LNCAP (cell line): ENCODE measurements at regions not wholly inside any gene's neighbourhood (a gene's known extent, or its start where the extent isn't known, plus 50 kb on each side); places are given as distances from the start of the nearest gene placed in this dataset.

Experiments
- TF ChIP-seq, protein P1 (sequence below): fragments of 450-650 bp; IDR thresholded peaks from 2 replicates; pipeline ENCODE4 v1.5.1; 2017; ENCODE audit warnings: mild to moderate bottlenecking

DNA sequence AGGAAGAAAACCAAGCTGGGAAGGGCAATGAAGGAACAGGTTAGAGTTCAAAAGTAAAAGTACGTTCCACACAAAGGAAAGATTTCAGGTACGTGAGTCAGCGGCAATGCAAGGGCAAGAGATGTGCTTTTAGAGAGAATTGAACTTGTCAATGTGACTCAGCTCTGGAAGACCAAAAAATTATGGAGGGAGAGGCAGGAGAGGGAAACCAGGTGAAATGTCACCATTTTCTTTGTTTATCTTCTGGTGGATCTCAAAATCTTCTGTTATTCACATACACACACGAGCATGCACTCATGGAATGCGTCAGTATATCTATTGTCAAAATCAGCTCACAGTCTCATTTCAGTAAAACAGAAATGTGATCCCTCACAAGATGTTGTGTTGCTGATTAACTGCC lies 148.8 kb upstream of the RFX3 start:
- TF ChIP-seq, protein P1, sequence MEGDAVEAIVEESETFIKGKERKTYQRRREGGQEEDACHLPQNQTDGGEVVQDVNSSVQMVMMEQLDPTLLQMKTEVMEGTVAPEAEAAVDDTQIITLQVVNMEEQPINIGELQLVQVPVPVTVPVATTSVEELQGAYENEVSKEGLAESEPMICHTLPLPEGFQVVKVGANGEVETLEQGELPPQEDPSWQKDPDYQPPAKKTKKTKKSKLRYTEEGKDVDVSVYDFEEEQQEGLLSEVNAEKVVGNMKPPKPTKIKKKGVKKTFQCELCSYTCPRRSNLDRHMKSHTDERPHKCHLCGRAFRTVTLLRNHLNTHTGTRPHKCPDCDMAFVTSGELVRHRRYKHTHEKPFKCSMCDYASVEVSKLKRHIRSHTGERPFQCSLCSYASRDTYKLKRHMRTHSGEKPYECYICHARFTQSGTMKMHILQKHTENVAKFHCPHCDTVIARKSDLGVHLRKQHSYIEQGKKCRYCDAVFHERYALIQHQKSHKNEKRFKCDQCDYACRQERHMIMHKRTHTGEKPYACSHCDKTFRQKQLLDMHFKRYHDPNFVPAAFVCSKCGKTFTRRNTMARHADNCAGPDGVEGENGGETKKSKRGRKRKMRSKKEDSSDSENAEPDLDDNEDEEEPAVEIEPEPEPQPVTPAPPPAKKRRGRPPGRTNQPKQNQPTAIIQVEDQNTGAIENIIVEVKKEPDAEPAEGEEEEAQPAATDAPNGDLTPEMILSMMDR, result no peak

DNA sequence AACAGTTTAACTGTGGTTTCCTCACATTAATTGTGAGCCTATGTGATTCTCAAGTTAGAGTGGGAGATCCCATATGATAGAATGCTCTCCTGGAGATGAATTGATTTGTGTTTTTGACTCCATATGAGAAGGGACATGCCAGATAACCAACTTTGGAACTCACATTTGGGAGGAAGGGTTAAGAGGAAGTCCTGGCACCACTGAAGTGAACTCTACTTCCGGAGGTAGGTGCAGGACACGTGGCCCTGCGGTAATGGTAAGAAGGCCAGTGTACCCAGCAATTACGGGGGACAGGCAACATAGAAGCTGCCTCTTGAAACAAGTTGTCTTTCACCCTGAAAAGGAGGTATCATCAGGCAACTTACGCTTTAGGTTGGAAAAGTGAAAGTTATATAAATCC lies 146.6 kb upstream of the RFX3 start:
- TF ChIP-seq, protein P1, result no peak

DNA sequence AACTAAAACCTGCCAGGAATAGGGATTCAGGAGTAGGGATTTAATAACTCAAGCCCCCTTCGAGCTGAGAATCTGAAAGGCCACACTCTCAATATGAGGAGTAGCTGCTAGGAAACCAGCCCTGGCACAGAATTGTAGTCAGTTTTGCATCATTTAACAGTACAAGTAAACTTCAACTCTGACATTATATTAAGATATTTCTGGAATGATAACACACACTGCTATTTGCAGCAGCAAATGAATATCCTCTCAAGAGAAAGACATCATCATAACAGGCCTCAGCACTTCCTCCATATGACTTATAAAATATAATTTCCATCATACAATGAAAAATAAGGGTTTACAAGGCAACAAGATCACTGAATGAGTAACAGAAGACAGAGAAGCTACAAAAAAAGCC lies 138.2 kb upstream of the RFX3 start:
- TF ChIP-seq, protein P1, result no peak

DNA sequence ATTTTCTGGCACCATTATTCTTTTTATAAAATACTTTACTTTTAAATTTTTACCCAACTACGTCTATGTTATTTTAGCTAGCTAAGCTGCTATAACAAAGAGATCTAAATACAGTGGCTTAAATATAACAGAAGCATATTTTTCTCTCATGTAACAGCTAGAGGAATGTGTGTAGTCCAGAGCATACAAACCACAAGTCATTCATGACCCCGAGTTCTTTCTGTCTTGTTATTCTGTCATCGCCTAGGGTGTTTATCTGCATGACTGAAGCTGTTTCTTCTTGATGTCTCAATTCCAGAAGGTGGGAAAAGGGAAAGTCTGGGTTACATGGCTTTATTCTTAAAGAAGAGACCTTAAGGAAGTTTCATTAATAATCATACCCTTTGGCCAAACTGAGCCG lies 136.9 kb upstream of the RFX3 start:
- TF ChIP-seq, protein P1, result no peak

DNA sequence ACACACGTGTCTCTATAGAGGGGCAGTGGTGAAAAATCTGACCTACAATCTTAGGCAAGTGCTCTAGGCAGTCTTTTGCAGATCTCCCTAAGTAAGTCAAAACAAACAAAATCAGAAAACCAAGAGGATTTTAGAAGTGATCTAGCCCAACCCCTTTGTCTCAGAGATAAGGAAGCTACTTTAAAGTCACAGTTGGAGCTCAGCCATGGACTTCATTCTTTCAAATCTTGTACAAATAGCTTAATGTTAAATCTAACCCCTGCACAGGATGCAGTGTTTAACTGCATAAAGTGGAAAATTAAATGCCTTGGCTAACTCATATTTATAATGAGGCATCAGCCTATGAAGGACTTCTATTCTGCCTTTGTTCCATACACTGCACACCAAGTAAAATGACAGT lies 135.1 kb upstream of the RFX3 start:
- TF ChIP-seq, protein P1, result no peak

DNA sequence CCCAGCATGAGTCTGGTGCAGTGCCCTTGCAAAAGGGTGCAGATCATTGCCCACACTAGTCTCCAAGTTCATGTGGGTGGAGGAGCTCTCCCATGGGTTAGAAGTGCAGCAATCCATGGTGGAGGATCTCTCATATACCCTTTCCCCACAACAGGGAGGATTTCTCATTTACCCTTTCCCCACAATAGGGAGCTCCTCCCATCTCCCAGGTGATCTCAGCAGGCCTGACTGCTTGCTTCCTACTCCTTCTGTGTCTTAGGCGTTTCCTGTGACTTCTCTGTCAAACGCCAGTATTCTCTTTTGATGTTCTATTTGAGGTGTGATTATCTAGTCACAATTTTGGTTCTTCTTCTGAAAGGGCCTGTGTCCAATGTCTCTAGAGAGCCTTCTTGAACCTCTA lies 133.8 kb upstream of the RFX3 start:
- TF ChIP-seq, protein P1, result no peak

DNA sequence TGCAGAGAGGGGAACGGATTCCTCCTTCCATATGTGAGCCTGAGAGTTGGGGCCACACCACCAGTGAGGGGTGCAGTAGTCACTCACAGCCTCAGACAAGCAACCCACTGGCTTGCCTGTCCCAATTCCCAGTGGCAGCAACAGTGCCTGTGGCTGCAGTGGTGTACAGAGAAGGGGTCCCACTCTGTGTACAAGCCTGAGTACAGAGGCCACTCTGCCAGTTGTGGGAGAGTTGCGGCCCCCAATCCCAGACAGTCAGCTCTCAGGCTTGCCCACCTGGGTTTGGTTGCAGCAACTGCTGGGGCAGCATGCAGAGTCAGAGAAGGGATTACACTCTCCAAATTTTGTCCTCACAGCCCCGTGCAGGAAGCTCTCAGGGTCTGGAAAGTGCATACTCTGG lies 133.2 kb upstream of the RFX3 start:
- TF ChIP-seq, protein P1, result no peak

DNA sequence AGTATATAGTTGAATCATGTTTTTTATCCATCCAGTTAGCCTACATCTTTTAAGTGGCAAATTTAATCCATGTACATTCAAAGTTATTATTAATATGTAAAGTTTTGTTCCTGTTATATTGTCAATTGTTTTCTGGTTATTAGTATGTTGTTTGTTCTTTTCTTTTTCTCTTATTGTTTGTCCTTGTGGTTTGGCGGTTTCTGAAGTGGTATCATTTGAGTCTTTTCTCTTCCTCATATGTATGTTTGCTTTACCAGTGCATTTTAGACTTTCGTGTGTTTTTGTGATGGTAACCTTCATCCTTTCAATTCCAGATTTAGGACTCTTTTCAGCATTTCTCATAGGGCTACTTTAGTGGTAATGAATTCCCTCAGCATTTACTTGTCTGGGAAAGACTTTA lies 130.4 kb upstream of the RFX3 start:
- TF ChIP-seq, protein P1, result no peak
